ENCODE measurements at regions not wholly inside any gene's neighbourhood (a gene's known extent, or its start where the extent isn't known, plus 50 kb on each side); places are given as distances from the start of the nearest gene placed in this dataset.

DNA sequence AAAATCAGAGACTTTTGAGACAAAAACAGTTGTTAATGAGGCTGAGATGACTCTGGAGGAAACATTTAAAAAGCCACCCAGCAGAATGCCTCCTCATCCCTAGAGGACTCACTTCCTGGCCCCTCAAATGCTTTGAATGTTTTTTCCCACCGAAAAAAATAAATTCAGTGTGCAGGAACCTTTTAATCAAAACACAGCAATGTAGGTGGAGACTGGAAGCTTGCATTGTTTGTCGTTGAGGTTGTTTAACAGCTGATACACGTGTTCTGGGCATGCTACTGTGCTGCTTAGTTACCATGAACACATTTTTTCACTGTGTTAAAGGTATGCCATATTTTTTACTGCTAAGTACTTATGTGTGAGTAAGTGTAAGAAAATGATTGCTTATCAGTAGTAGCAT is 65.7 kb upstream of the ADCY2 start:
- TF ChIP-seq, protein P1, sequence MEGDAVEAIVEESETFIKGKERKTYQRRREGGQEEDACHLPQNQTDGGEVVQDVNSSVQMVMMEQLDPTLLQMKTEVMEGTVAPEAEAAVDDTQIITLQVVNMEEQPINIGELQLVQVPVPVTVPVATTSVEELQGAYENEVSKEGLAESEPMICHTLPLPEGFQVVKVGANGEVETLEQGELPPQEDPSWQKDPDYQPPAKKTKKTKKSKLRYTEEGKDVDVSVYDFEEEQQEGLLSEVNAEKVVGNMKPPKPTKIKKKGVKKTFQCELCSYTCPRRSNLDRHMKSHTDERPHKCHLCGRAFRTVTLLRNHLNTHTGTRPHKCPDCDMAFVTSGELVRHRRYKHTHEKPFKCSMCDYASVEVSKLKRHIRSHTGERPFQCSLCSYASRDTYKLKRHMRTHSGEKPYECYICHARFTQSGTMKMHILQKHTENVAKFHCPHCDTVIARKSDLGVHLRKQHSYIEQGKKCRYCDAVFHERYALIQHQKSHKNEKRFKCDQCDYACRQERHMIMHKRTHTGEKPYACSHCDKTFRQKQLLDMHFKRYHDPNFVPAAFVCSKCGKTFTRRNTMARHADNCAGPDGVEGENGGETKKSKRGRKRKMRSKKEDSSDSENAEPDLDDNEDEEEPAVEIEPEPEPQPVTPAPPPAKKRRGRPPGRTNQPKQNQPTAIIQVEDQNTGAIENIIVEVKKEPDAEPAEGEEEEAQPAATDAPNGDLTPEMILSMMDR (IDR thresholded peaks at IDR 0.05): no peak

- TF ChIP-seq, protein P1 (IDR thresholded peaks at IDR 0.05): no peak
Observed at GRCh38 chr5:7331131-7331530, 64.8 kb upstream of the ADCY2 start.

All from LNCAP (cell line).